Prostate gland (tissue), 2 donors: ENCODE measurements at regions not wholly inside any gene's neighbourhood (a gene's known extent, or its start where the extent isn't known, plus 50 kb on each side); places are given as distances from the start of the nearest gene placed in this dataset.

Experiments used
- DNase-seq: peaks from one replicate; pipeline ENCODE4 v3.0.0-alpha.2; 2019; ENCODE audit warnings: low spot score
- H3K27ac ChIP-seq, 2 donors: fragments of 200-600 bp; sonication (generic); 2 replicates each; pipeline ENCODE4 v1.5.1; 2017 to 2019
- H3K27me3 ChIP-seq: fragments of 200-600 bp; sonication (generic); replicated peaks from 2 replicates; pipeline ENCODE4 v1.5.1; 2019; ENCODE audit not compliant: insufficient read depth
- H3K36me3 ChIP-seq, 2 donors: fragments of 200-600 bp; sonication (generic); 1 replicate in 1 of 2; 2 replicates in 1 of 2; pipeline versions ENCODE4 v1.5.1 to v1.8.1; 2017 to 2019
- H3K4me1 ChIP-seq: fragments of 200-600 bp; sonication (generic); replicated peaks from 2 replicates; pipeline ENCODE4 v1.5.1; 2019
- H3K4me3 ChIP-seq, 2 donors: fragments of 200-600 bp; sonication (generic); 2 replicates each; pipeline ENCODE4 v1.5.1; 2017 to 2019
- H3K9me3 ChIP-seq: fragments of 200-600 bp; sonication (generic); 2 replicates; pipeline ENCODE4 v1.5.1; 2017
- CTCF ChIP-seq, 4 experiments: fragments of 200-600 bp in 2 of 4; fragments of 450-650 bp in 2 of 4; sonication (generic) in 2 of 4; IDR thresholded peaks; 1 replicate in 3 of 4; 2 replicates in 1 of 4; pipeline ENCODE4 v1.5.1; 2016 to 2019; ENCODE audit warnings: antibody characterized with exemption in 4 of 4, mild to moderate bottlenecking in 2 of 4, moderate library complexity in 2 of 4
- POLR2A ChIP-seq: fragments of 450-650 bp; IDR thresholded peaks from one replicate; pipeline ENCODE4 v1.6.1; 2016; ENCODE audit warnings: antibody characterized with exemption, mild to moderate bottlenecking
- POLR2AphosphoS5 ChIP-seq: sonication (generic); formaldehyde crosslinking; IDR thresholded peaks from one replicate; pipeline ENCODE4 v1.6.1; 2017; ENCODE audit warnings: antibody characterized with exemption
- WGBS: methylation state at CpG from one replicate; pipeline ENCODE4 v1.1.5; 2018; 5-methylcytosine and 5-hydroxymethylcytosine counted together
- intact Hi-C: fragments of 100-400 bp; cut with DNase I; formaldehyde crosslinking; loops from one replicate; pipeline ENCODE4 v1.14.2; 2022

GRCh38 chr13:47463002-47463401 is 538.1 kb downstream of the SUCLA2 start:
- H3K27ac ChIP-seq, result no peak overlapping the region
- H3K4me1 ChIP-seq, result no peaks in the 10 kb centered on the region
- DNase-seq, result no peak
- H3K9me3 ChIP-seq, result no peaks in the 10 kb centered on the region
- no peaks in the 10 kb centered on the region for H3K27me3 ChIP-seq
- 75% methylated on average over 2 of the region's 2 CpGs for WGBS
- no peaks in the 10 kb centered on the region for H3K36me3 ChIP-seq
- H3K4me3 ChIP-seq, result no peak overlapping the region
- TF ChIP-seq POLR2AphosphoS5 (no peak), POLR2A (no peak), CTCF (IDR thresholded peaks at IDR 0.05) (no peak)
- intact Hi-C loops, result no loop called here

- no peak overlapping the region for H3K4me3 ChIP-seq
- 92% methylated on average over 1 of the region's 1 CpG for WGBS
- no peaks in the 10 kb centered on the region for H3K27me3 ChIP-seq
- H3K9me3 ChIP-seq, result no peaks in the 10 kb centered on the region
- H3K27ac ChIP-seq, result no peak overlapping the region
- intact Hi-C loops, result no loop called here
- no peaks in the 10 kb centered on the region for H3K36me3 ChIP-seq
- no peaks in the 10 kb centered on the region for H3K4me1 ChIP-seq
- DNase-seq, result no peak
- TF ChIP-seq POLR2AphosphoS5 (no peak), CTCF (IDR thresholded peaks at IDR 0.05) (no peak), POLR2A (no peak)
These were observed 539.3 kb downstream of the SUCLA2 start for GRCh38 chr13:47461816-47462215.

GRCh38 chr13:47459512-47459911 is 541.6 kb downstream of the SUCLA2 start:
- TF ChIP-seq POLR2AphosphoS5, result no peak
- no peak for TF ChIP-seq POLR2A
- TF ChIP-seq CTCF (IDR thresholded peaks at IDR 0.05), result no peak
- no peak overlapping the region for H3K27ac ChIP-seq
- H3K9me3 ChIP-seq, result no peaks in the 10 kb centered on the region
- no peaks in the 10 kb centered on the region for H3K4me1 ChIP-seq
- DNase-seq, result no peak
- no peaks in the 10 kb centered on the region for H3K36me3 ChIP-seq
- 38% methylated on average over 2 of the region's 2 CpGs for WGBS
- H3K4me3 ChIP-seq, result no peak overlapping the region
- H3K27me3 ChIP-seq, result no peaks in the 10 kb centered on the region
- intact Hi-C loops, result no loop called here

GRCh38 chr13:47457626-47458025 is 543.4 kb downstream of the SUCLA2 start:
- DNase-seq, result no peak
- H3K27ac ChIP-seq, result no peak overlapping the region
- TF ChIP-seq CTCF (IDR thresholded peaks at IDR 0.05) (no peak), POLR2AphosphoS5 (no peak), POLR2A (no peak)
- no peaks in the 10 kb centered on the region for H3K4me1 ChIP-seq
- H3K4me3 ChIP-seq, result no peak overlapping the region
- no peaks in the 10 kb centered on the region for H3K27me3 ChIP-seq
- intact Hi-C loops, result no loop called here
- no peaks in the 10 kb centered on the region for H3K36me3 ChIP-seq
- H3K9me3 ChIP-seq, result no peaks in the 10 kb centered on the region

GRCh38 chr13:47455626-47456025 is 545.4 kb downstream of the SUCLA2 start:
- no peak for DNase-seq

More at GRCh38 chr13:47455626-47456025, 545.4 kb downstream of the SUCLA2 start:
- Histone ChIP-seq H3K9me3 (no peaks in the 10 kb centered on the region), H3K4me1 (no peaks in the 10 kb centered on the region), H3K27me3 (no peaks in the 10 kb centered on the region), H3K4me3 (no peak overlapping the region), H3K36me3 (no peaks in the 10 kb centered on the region), H3K27ac (no peak overlapping the region)
- intact Hi-C loops, result no loop called here
- TF ChIP-seq CTCF (IDR thresholded peaks at IDR 0.05), result no peak
- no peak for TF ChIP-seq POLR2A
- no peak for TF ChIP-seq POLR2AphosphoS5
